ENCODE measurements at regions not wholly inside any gene's neighbourhood (a gene's known extent, or its start where the extent isn't known, plus 50 kb on each side); places are given as distances from the start of the nearest gene placed in this dataset.

DNA sequence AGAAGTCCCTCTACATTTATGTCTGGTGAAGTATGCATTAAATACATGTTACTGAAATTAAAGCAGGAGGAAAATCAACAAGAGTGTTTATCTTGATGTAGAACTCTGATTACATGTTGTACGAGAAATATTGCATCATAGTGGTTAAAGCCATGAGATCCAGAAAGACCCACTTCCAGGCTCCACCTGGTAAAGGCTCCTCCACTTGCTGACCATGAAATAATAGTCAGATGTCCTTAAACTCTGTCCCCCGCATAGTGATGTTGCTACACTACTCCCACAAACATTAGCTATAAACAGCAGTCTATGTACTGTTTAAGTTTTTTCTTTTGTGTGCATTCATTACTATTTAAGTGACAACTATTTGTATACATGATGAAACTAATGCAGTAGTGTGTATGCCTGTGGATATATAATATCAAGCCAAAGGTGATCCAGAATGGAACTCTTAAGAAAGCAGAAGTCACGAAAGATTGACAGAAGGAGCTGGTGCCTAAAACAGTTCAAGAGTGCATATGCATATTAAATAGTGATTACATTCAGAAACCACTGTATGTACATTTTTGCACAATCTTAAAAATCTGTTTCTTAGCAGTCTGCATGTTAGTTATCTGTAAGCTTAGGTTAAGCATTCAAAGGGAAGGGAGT is 264.4 kb upstream of the KCNMB2 start:
- no peaks in the 10 kb centered on the region for H3K36me3 Mint-ChIP-seq (ENCODE audit: low read depth)
- H3K9me3 Mint-ChIP-seq = no peaks in the 10 kb centered on the region
- H3K4me3 Mint-ChIP-seq = no peak overlapping the region
- no peaks in the 10 kb centered on the region for H3K4me1 Mint-ChIP-seq
- ATAC-seq (replicated peaks) = no peak
- no peak overlapping the region for H3K27ac Mint-ChIP-seq
- peaks cover 15% of the 10 kb centered on the region for H3K27me3 Mint-ChIP-seq

DNA sequence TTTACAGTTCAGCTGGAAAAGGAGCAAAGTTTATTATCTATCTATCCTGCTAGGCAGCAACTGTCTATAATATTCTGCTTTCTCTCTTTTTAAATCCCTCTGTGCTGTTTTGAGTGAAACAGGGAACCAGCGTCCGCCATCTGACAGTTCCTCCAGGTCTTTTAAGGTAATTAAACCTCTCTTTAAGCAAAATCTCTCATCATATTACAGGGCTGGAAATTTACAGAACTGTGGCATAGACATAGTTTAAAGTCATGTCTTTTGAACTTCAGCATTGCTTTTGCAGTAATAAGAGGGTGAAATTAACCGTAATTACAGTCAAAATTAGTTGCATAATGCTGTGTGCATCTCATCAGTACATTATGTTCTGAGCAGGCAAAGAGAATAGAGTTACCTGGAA is 263.4 kb upstream of the KCNMB2 start:
- no peak overlapping the region for H3K27ac Mint-ChIP-seq
- H3K36me3 Mint-ChIP-seq (ENCODE audit: low read depth) = no peaks in the 10 kb centered on the region
- no peak overlapping the region for H3K4me3 Mint-ChIP-seq
- H3K4me1 Mint-ChIP-seq = no peaks in the 10 kb centered on the region
- no peak for ATAC-seq (replicated peaks)
- peaks cover 15% of the 10 kb centered on the region for H3K27me3 Mint-ChIP-seq
- H3K9me3 Mint-ChIP-seq = no peaks in the 10 kb centered on the region

DNA sequence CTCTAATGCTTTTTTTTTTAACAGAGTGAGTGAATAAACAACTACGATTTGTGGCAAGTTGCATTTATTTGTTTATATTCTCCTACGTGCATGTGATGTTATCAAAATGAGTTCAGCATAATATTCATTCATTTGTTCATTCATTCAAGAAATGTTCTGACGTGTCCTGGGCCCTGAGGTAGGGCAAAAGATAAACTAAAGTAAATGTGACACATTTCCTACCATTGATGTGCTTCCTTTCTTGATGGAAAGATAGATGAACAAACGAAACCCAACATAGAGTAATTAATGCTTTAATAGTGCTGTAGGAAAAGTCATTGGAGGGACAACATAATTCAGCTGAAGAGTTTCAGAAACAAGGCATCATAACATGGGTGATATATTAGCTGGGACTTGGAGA is 261.5 kb upstream of the KCNMB2 start:
- ATAC-seq (replicated peaks) = no peak
- H3K27me3 Mint-ChIP-seq = peaks cover 12% of the 10 kb centered on the region
- no peaks in the 10 kb centered on the region for H3K36me3 Mint-ChIP-seq (ENCODE audit: low read depth)
- no peak overlapping the region for H3K4me3 Mint-ChIP-seq
- H3K4me1 Mint-ChIP-seq = no peaks in the 10 kb centered on the region
- H3K27ac Mint-ChIP-seq = no peak overlapping the region
- peaks cover 10% of the 10 kb centered on the region for H3K9me3 Mint-ChIP-seq

DNA sequence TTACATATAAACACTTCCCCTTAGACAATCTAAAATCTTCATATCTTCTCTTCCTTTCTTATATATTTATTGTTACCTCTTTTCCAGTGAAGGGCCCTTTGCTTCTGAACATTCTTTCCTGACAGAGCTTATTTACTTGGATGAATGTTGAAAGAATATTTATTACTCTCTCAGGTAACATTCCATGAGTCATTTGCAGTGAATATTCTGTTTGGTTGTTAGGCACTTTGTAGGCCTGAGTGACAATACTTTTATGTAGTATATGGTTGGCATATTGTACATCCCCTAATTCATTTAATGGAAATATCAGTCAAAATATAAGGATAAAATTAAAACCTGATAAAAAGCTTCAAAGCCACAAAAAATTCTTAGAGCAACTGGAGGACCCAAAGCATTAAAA is 260.9 kb upstream of the KCNMB2 start:
- ATAC-seq (replicated peaks) = no peak
- Mint-ChIP-seq H3K27ac (no peak overlapping the region), H3K27me3 (peaks cover 12% of the 10 kb centered on the region), H3K4me1 (no peaks in the 10 kb centered on the region), H3K9me3 (peaks cover 12% of the 10 kb centered on the region), H3K36me3 (ENCODE audit: low read depth) (no peaks in the 10 kb centered on the region), H3K4me3 (no peak overlapping the region)

DNA sequence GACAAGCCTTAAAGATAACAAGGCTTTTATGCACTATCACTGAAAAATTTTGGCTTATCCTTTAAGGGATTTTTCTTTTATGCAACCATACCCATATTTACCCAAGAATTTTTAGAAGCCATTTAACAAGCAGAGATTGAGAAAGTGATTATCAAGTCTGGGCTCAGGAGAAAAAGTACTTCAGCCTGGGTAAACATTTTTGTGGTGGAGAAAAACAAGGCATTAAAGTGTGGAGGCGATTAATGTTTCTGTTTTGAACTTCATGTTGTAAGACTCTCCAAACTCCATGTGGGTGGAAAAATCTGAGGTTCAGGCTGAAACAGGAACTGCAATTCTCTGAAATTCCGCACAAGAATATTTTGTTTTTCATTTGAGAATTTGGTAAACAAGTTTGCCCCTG is 260.4 kb upstream of the KCNMB2 start:
- peaks cover 12% of the 10 kb centered on the region for H3K9me3 Mint-ChIP-seq
- no peak for ATAC-seq (replicated peaks)
- H3K4me1 Mint-ChIP-seq = no peaks in the 10 kb centered on the region
- no peaks in the 10 kb centered on the region for H3K36me3 Mint-ChIP-seq (ENCODE audit: low read depth)
- H3K27ac Mint-ChIP-seq = no peak overlapping the region
- H3K4me3 Mint-ChIP-seq = no peak overlapping the region
- peaks cover 12% of the 10 kb centered on the region for H3K27me3 Mint-ChIP-seq

DNA sequence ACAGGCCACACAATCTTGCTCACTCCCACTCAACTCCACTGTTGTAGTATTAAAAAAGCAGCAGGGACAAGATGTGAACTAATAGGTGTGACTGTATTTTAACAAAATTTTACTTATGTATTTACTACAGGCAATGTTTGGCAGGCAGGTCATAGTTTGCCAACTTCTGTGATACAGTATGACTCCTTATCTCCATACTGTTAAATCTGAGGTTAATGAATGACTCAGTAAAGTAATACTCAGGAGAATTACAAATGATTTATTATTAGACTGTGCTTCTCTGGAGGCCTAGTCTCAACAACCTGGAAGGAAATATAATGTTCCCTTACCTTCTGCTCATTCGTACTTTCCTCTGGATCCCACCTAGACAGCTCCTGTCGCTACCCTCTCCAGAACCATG is 258.6 kb upstream of the KCNMB2 start:
- H3K4me3 Mint-ChIP-seq = no peak overlapping the region
- no peaks in the 10 kb centered on the region for H3K36me3 Mint-ChIP-seq (ENCODE audit: low read depth)
- H3K27me3 Mint-ChIP-seq = peaks cover 8% of the 10 kb centered on the region
- no peak for ATAC-seq (replicated peaks)
- no peaks in the 10 kb centered on the region for H3K4me1 Mint-ChIP-seq
- H3K9me3 Mint-ChIP-seq = peaks cover 12% of the 10 kb centered on the region
- no peak overlapping the region for H3K27ac Mint-ChIP-seq

DNA sequence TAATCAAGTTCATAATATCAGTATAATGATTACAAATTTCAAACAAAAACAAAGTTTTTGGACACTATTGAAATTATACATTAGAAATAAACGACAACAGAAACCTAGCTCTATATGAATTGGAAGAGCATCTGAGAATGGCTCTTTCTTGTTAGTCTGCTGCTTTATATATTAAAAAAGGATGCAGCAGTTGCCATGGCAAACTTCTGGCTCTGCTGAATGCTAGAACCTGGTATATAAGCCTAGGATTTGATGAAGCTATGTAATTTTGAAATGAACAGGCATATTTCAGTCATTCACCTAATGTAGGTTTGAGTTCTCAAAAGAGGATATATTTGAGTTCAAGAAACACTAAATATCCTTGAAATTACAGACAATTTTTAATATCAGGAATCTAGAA is 252.7 kb upstream of the KCNMB2 start:
- Mint-ChIP-seq H3K36me3 (ENCODE audit: low read depth) (no peaks in the 10 kb centered on the region), H3K4me3 (no peak overlapping the region), H3K27me3 (peaks cover 11% of the 10 kb centered on the region), H3K9me3 (peaks cover 19% of the 10 kb centered on the region), H3K27ac (no peak overlapping the region), H3K4me1 (no peaks in the 10 kb centered on the region)
- ATAC-seq (replicated peaks) = no peak

DNA sequence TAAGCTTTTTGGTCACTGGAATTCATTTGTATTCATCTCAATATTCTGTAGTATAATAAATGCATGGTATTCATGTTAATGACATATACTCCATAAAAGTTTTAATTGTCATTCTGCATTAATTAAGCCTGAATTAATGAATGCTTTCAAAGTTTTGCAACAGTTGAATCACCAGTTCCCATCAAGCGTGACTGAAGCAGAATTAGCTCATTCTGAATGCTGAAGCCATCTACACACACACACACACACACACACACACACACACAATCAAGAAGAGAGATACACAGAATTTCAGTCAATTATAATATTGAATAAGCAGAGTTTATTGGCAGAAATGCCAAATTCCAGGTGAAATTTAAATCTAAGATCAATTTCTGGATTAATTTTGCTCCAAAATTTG is 252.1 kb upstream of the KCNMB2 start:
- no peak overlapping the region for H3K4me3 Mint-ChIP-seq
- no peak overlapping the region for H3K27ac Mint-ChIP-seq
- H3K9me3 Mint-ChIP-seq = peaks cover 17% of the 10 kb centered on the region
- no peak for ATAC-seq (replicated peaks)
- H3K27me3 Mint-ChIP-seq = peaks cover 11% of the 10 kb centered on the region
- H3K4me1 Mint-ChIP-seq = no peaks in the 10 kb centered on the region
- no peaks in the 10 kb centered on the region for H3K36me3 Mint-ChIP-seq (ENCODE audit: low read depth)

DNA sequence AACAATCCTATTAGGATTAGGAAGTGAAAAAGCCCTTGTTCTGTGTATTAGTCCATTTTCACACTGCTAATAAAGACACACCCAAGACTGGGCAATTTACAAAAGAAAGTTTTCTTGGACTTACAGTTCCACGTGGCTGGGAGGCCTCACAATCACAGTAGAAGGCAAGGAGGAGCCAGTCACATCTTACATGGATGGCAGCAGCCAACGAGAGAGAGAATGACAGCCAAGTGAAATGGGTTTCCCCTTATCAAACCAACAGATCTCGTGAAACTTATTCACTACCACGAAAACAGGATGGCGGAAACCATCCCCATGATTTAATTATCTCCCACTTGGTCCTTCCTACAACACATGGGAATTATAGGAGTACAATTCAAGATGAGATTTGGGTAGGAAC is 248.2 kb upstream of the KCNMB2 start:
- ATAC-seq (replicated peaks) = no peak
- no peak overlapping the region for H3K4me3 Mint-ChIP-seq
- H3K36me3 Mint-ChIP-seq (ENCODE audit: low read depth) = no peaks in the 10 kb centered on the region
- H3K27me3 Mint-ChIP-seq = peaks cover 7% of the 10 kb centered on the region
- H3K27ac Mint-ChIP-seq = no peak overlapping the region
- H3K9me3 Mint-ChIP-seq = peaks cover 9% of the 10 kb centered on the region
- H3K4me1 Mint-ChIP-seq = no peaks in the 10 kb centered on the region

DNA sequence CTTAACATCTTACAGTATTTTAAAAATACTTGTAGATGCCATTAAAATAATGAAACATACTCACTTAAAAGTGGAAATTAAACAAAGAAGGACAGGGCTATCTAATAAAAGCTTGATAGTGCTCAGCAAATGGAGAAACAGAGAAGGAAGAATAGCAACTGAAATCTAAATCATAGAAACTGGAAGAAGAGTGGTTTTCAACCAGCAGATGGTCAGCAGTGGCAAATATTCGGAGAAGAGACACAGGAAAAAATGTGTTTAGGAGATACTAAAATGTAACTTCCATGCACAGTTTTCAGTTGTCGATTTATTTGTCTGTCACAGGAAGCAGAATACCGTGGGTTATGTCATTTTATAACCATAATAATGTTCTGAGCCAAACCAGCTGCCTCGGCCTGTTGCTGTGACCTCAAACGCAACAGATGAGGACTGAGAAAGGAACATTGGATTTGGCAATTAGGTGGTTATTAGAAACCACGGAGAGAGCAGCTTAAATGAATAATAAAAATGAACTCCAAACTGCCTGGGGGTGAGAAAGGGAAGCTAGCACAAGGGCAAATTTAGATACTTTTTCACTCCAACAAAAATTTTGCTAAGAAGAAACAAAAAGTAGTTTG is 246.6 kb upstream of the KCNMB2 start:
- no peaks in the 10 kb centered on the region for H3K36me3 Mint-ChIP-seq (ENCODE audit: low read depth)
- H3K9me3 Mint-ChIP-seq = peaks cover 9% of the 10 kb centered on the region

DNA sequence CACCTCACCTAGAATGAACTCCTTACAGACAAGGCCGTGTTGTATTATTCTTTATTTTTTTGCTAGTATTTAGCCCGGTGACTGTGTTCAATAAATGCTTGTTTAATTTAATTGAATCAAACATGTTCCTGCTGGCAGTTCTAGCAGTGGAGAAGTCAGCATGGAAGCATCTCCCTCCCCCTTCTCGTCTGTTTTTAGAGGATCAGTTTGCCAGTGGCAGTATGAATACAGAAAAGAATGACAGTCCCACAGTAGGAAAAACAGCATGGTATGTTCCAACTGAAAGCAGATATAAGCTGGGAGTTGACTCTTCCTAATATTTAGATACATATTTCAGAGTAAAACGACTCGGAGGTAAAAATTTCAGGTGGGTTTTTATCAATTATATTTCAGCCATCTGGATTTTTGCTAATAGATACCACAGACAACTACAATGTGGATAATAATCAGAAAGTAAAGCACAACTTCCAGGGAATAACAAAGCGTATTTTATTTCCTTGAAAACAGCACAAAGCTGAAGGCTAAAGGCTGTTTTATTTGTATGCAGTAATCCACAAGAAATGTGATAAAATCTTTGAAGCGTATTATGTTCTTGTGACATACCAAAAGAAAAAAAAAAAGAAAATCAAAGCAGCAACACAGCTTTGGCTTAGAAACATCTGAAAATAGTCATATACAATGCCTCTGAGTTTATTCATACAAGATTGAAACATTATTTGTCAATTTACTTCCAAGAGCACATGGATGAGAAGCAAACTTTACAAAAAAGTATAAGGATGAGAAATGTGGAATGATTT is 244.5 kb upstream of the KCNMB2 start:
- no peak overlapping the region for H3K27ac Mint-ChIP-seq
- H3K36me3 Mint-ChIP-seq (ENCODE audit: low read depth) = no peaks in the 10 kb centered on the region
- peaks cover 9% of the 10 kb centered on the region for H3K9me3 Mint-ChIP-seq
- no peak for ATAC-seq (replicated peaks)
- H3K4me1 Mint-ChIP-seq = no peaks in the 10 kb centered on the region
- H3K4me3 Mint-ChIP-seq = no peak overlapping the region
- no peaks in the 10 kb centered on the region for H3K27me3 Mint-ChIP-seq

More for the DNA sequence above, 246.6 kb upstream of the KCNMB2 start:
- Mint-ChIP-seq H3K27me3 (peaks cover 7% of the 10 kb centered on the region), H3K4me1 (no peaks in the 10 kb centered on the region), H3K4me3 (no peak overlapping the region), H3K27ac (no peak overlapping the region)
- no peak for ATAC-seq (replicated peaks)

DNA sequence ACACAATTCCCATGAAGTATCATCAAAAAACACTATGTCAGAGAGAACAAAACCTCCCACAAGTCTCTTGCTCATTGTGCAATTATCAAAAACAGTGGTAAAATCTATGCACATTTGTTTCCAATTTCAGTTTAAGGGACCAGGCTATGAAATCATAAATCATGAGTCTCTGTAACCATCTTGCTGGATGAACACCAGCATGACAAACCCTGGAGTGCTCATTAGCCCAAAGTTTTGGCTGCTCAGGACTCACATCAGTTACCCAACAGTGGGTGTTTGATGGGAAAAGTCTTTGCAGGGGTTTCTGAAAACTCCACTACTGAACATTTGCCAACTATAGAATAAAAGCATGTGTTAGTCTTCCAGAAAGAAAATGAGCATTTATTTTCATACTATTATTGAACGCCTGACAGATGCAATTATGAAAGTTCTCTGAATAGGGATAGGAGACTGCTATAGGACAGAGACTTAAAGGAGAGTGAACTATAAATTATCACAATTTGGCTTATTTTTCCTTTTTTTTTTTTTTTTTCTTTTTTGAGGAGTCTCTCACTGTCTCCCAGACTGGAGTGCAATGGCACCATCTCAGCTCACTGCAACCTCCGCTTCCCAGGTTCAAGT is 240.8 kb upstream of the KCNMB2 start:
- H3K4me1 Mint-ChIP-seq = no peaks in the 10 kb centered on the region
- H3K27me3 Mint-ChIP-seq = no peaks in the 10 kb centered on the region
- no peaks in the 10 kb centered on the region for H3K36me3 Mint-ChIP-seq (ENCODE audit: low read depth)
- no peak overlapping the region for H3K4me3 Mint-ChIP-seq
- ATAC-seq (replicated peaks) = no peak
- no peaks in the 10 kb centered on the region for H3K9me3 Mint-ChIP-seq
- no peak overlapping the region for H3K27ac Mint-ChIP-seq

DNA sequence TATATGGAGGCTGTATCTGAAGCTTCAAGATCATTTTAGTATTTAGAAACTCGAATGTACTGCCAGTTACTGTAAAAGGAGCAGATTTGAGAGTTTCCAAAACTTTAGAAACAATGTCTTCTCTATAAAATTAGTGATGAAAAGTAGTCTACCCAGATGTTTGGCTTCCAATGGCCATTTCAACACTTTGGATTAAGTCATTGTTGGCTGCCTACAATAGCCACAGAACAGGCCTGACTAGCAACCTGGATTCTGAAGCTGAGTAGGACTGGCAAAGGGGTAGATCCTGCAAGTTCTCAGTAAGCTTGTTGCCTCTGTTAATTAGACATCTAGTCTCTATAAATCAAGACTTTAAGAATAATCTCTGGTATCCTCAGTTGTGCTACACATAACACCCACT is 239.0 kb upstream of the KCNMB2 start:
- H3K27me3 Mint-ChIP-seq = no peaks in the 10 kb centered on the region
- no peak for ATAC-seq (replicated peaks)
- no peak overlapping the region for H3K4me3 Mint-ChIP-seq
- H3K27ac Mint-ChIP-seq = no peak overlapping the region
- H3K9me3 Mint-ChIP-seq = no peaks in the 10 kb centered on the region
- no peaks in the 10 kb centered on the region for H3K36me3 Mint-ChIP-seq (ENCODE audit: low read depth)
- H3K4me1 Mint-ChIP-seq = no peaks in the 10 kb centered on the region

DNA sequence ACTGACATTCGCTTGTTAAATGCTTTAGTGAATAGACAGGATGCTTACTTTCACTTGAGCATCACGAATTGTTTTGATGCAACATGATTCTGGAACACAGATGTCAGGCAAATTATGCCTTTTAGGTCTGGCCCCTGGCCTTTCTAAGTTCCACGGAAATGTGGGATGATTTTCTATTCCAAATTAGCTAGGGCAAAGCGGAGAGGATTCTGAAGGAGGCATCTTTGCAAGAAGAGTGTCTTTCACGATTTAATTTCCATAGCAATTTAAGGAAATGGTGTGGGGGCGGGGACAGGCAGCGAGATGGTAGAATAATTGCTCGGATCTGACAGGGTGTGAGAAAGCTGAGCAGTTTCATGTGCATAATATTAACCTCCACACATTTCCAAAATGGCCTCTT is 238.5 kb upstream of the KCNMB2 start:
- H3K9me3 Mint-ChIP-seq = no peaks in the 10 kb centered on the region
- no peak overlapping the region for H3K27ac Mint-ChIP-seq
- H3K4me3 Mint-ChIP-seq = no peak overlapping the region
- no peak for ATAC-seq (replicated peaks)
- H3K36me3 Mint-ChIP-seq (ENCODE audit: low read depth) = no peaks in the 10 kb centered on the region
- no peaks in the 10 kb centered on the region for H3K4me1 Mint-ChIP-seq
- no peaks in the 10 kb centered on the region for H3K27me3 Mint-ChIP-seq
